CD1c-positive myeloid dendritic cell (primary cell): ENCODE measurements at regions not wholly inside any gene's neighbourhood (a gene's known extent, or its start where the extent isn't known, plus 50 kb on each side); places are given as distances from the start of the nearest gene placed in this dataset.
"Not testable (repeated sequence)": the region's sequence is repeated elsewhere in the genome, so short reads cannot be mapped to it uniquely, and the experiment has no call there.

Experiments
- DNase-seq: peaks from one replicate; pipeline ENCODE4 v3.0.0-alpha.2; 2016; ENCODE audit errors: extremely low spot score

DNA sequence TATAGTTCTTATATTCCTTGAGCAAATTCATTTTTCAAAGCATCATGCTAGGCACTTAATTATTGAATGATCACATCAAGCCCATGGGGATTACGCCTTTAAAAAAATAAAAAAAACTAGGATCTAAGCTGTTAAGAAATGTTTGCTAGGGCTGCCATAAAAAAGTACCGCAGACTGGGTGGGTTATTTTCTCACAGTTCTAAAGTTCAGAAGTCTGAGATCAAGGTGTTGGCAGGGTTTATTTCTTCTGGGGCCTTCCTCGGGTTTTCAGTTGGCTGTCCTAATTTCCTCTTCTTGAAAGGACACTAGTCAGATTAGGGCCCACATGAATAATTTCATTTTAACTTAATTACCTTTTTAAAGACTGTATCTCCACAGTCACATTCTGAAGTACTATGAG, 165.6 kb upstream of the RIMS1 start:
- DNase-seq, result no peak

DNA sequence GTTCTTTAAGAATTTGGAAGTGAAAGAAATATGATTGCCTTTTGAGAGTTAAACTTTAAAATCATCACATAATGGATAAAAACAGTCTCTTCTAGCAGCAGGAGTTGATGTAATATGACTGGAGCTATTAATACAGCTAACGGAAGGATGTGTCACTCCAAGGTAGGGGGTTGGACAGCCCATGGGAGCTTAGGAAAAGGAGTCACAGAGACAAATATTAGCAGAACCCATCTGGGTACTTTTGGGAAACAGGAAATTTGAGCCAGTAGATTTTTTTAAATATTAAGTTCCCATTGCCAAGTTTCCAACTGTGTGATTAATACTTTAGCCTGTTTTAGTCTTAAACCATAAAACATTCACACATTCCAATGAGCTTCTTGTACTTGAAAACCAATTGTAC, 164.7 kb upstream of the RIMS1 start:
- DNase-seq, result no peak

DNA sequence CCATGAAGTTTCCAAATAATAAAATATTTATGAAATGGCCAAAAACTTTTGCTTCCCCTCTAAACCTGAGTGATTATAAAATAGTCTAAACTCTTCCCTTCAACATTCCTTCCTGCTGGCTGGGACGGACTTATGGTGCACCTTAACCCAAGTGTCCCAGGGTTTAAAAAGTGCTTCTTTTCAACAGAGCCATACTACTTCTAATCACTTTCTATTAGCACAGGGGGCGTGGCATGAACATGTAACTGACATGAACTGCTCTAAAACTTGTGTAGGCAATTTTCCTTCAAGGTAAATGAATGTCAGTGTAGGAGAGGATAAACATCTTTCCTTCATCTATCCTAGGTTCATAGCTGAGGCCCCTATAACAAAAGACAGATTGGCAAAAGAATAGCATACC, 163.6 kb upstream of the RIMS1 start:
- DNase-seq, result no peak

DNA sequence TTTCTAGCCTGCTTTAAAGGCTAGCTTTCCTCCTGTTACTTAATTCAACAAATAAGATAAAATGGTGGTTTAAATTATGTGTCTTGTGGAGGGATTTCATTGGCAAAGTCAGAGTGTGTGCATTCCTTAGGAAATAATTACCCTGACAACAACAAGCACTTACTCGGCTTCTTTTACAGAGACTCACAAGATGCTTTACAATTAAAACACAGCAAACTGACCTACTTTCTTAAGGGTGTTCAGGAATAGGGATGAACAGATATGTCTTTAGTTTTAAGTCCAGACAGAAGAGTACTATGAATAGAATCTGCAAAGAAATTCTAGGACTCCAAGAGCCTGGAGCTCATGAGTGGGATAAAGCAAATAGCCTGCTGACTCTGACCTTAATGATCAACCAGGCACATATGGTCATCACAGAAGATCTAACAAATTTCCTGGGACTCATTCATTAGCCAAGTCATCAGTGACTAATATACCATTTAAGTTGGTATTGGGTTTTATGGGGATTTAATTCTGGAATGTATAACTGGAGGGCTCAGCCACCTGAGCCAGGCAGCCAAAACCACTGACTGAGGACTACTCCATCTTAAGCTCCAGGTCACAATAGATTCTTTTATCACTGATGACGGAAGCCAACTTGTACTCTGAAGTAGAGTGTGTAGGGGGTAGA, 161.8 kb upstream of the RIMS1 start:
- no peak for DNase-seq

DNA sequence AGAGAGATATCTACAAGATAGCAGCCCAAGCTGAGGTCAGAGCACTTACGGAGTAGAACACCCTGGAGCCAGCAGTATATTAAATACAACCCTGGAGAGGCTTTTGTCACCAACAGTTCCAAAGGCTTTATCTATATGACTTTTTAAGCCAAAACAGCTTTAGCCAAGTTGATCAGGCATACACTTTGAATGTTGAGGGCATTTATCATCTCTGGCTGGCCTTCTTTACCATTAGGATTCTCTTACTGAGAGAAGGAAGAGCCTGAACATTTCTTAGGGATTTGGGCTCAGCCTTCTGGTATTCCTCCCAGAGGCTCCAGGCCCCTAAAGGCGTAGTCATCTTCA, 161.3 kb upstream of the RIMS1 start:
- DNase-seq, result no peak

DNA sequence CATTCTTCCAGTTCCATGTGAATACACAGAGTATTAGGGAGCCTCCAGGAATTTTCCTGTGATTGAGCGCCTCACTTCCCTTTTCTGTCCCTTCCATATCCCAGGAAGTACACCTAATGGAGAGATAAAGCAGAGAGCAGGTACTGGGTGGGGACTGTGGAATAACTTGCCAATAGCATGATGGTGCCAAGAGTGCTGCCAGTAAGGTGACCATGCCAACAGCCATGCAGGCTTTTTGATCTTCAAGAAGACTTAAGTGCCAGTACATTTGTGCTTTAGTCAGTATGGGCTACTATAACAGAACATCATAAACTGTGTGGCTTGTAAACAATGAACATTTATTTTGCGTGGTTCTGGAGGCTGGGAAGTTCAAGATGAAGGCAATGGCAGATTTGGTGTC, 160.2 kb upstream of the RIMS1 start:
- DNase-seq, result no peak

DNA sequence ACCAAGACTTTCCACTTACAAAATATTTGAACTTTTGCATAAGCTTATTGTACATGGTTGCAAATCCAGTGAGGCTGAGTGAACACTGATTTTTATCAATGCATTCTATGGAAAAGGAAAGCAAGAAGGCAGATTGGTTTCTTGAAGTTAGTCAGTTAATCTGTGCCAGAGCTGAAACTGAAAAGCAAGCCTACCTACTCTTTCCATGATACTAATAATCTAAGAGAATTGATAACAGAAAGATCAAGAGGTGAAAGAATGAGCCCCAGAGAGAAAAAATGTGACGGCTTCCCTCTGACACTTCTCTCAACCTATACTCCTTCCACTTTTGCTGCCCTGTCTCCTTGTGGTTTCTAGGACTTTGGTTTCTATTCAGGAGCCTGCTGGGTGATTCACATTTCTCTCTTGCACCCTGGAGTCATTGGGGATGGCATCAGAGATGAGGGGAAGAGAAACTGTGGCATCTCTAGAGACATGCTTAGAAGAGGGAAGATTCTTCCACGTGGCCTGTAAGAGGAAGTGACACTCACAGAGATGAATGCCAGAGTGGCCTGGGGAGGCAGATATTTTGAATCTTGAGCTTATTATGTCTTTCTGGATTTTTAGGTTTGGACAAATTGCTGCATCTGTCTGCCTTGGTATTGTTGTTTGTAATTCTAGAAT, 158.6 kb upstream of the RIMS1 start:
- peak; percentile 14 for DNase-seq

DNA sequence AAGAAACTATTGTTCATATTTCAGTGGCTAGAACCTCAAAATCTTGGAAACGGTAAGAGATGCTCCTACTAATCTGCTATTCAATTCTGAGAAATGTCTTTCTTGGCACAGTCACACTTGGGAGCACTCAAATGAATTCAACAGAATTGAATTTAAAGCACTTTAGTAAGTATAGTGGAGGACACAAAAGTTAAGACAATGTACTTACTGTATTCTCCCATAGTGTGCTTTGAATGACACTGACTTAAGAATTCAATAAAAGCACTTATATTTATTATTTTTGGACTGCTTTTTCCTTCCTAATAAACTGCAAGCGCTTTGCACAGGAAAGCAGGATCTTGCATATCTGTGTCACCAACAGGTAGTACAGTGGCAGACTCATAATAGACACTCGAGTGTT, 156.1 kb upstream of the RIMS1 start:
- no peak for DNase-seq

DNA sequence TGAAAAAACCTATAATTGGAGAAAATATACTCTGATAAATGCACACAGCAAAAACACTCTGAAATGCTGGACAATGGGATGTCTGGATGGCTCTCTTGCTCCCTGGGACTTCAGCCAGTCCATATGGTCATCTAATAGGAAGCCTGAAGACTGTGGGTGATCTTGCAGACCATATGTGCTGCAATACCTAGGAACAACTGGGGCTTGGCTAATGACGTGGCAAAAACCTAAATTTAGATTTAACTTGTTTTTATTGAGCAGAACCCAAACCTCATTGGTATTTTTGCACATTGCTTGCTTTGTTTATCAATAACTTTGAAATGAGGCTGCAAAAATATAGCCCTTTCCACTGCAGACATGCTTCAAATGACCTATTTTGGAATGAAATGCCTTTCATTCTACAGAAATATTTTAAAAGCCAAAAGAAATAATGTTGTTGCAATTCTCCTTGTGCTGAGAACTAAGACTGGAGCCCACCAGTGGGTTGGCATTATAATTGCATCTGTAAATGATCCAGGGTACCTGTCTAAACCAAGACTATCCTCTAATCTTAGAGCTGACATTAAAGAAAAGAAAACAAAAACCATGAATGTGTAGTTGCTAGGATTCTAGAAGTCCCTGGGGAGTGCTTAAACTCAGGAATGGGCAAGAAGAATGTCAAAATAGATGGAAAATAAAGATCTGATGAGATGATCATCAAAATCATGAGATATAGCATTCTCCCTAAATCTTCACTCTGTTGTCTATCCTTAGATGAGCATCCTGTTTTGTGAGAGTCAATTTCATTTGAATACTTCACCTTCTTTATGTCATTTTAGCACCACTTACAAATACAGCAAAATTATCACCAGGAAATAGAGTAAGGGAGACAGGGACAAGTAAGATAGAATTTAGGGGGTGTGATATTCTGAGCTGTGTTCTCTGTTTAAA, 152.1 kb upstream of the RIMS1 start:
- no peak for DNase-seq

DNA sequence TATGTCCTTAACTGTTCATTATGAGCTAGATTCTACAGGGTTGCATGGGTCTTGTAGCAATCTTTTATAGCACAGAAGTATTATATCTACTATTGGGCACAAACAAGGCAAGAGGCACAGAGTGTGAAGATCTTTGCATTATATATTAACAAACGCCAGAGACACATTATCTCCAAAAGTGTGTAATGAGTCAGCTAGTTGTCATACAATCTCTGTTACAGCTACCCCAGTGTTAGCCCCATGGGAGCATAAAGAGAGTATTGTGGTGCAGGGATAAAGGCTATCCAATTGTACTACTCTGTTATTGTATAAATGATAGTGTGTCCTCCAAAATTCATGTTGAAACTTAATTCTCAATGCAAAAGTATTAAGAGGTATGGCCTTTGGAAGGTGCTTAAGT, 148.4 kb upstream of the RIMS1 start:
- no peak for DNase-seq

DNA sequence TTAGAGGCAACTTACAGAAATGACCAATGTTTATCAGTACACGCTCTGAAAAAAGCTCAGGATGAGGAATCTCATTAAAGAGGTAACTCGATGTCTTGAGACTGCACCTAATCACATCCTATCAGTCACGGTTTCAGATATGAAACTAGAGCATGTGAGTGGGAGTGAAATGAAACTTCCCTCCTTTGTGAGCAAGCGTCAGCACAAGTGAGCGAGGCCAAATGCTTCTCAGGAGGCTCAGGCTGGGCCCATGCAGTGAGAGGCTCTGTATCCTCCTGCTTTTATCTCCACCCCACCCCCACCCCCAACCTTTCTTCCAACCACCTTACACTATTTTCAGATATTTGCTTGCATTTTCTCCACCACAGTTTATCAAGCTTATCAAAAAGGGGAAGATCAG, 140.8 kb upstream of the RIMS1 start:
- DNase-seq, result no peak

DNA sequence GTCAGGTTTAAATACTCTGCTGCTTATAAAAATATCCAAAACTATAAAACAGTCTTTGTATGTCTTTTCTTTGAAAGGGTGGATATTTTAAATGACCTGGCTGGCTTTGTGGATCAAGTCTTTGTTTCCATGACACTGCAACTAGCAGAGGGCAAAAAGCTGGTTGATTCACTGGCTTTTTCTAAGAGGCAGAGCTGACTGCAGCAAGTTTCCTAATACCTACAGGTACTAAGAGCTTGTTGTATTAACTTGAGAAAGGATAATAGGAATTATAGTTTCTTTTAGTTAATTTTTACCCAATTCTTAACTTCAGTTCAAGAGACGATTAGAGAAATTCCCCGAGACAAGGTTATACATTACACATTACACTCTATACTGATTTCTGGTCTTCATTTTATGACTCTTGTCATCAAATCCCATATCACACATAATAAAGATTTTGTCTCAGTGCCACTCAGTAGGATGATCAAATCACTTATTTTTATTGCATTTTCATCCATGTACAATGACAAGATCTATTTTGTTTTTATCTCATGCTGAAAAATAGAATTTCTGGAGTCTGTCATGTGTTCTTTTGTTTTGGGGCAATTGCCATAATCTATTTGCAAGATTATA, 120.1 kb upstream of the RIMS1 start:
- DNase-seq, result no peak

DNA sequence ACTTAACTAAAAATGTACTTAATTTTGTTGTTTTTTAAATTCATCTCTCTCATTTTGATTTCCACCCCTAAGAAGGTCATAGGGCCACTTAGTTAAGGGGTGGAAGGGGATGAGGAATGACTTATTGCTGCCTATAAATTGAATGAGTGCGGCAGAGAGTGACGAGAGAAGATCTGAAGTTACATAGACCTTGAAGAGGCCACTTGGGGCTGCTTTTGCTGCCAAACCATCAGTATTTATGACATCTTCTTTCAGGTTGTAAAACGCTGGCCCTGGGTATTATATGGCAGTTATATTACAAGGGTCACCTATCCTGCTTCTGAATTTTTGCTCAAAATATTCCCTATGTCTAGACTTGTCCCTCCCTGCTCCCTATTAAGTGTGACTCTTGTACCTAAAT, 119.6 kb upstream of the RIMS1 start:
- no peak for DNase-seq

DNA sequence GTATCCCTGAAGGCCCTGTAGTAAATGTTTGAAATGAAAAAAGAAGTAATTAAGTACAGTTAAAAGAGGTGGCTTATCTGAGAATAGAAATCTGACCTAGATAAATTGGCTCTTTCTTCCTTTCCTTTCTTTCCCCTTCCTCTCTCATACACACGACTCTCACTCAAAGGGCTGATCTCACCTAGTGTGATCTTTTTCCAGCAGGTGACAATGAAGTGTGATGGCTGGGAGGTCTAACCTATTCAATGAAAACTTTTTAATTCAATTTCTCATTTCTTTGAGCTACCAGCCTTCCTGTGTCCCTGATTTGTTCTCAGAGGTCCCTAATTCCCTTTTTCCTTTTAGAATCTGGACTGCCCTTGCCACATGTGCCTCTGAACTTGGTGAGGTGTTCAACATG, 118.0 kb upstream of the RIMS1 start:
- no peak for DNase-seq

DNA sequence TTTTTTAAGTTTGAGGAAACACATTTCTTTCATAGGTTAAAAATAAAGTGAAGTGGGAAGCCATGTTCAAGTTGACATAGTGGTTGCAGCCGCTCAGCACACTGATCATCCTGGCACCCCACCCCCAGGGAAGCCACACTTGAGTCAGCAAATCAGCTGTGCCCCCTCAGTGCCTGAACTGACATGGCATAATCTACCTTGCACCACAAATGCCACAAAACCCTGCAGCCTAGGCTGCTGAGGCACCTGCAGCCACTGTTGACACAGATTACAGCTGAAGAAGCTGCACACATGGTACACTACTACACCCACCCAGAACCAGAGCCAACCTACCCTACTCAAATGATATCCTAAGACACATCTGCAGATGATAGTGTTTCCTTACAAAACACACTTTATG, 77.5 kb upstream of the RIMS1 start:
- DNase-seq, result no peak

DNA sequence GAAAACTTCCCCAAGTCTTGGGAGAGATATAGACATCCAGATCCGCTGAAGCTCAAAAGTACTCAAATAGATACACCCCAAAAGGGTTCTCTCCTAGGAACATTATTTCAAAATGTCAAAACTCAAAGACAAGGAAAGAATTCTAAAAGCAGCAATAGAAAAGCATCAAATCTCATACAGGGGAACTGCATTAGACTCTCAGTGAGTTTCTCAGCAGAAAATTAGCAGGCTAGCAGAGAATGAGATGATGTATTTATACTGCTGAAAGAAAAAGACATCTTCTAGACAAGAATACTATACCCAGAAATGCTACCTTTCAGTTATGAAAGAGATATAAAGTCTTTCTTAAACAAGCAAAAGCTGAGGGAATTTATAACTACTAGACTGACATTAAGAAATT, 75.5 kb upstream of the RIMS1 start:
- DNase-seq, result no peak

DNA sequence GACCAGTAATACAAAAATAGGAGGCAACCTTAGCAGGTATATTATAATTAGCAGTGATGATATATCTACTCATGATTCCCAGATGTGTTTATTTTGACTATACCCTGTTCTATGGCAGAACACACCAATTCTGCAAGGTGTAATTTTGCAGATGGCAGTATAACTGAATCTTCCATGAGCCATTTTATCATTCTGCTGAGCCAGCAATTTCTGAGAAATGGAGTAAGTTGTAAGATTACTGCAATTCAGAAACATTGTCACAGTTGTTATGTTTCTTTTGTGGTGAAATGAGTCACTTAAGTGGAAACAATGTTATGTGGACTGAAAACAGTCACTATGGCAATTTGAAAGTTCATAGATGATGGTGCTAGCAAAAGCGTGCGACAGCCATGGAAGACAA, 63.7 kb upstream of the RIMS1 start:
- DNase-seq, result no peak

DNA sequence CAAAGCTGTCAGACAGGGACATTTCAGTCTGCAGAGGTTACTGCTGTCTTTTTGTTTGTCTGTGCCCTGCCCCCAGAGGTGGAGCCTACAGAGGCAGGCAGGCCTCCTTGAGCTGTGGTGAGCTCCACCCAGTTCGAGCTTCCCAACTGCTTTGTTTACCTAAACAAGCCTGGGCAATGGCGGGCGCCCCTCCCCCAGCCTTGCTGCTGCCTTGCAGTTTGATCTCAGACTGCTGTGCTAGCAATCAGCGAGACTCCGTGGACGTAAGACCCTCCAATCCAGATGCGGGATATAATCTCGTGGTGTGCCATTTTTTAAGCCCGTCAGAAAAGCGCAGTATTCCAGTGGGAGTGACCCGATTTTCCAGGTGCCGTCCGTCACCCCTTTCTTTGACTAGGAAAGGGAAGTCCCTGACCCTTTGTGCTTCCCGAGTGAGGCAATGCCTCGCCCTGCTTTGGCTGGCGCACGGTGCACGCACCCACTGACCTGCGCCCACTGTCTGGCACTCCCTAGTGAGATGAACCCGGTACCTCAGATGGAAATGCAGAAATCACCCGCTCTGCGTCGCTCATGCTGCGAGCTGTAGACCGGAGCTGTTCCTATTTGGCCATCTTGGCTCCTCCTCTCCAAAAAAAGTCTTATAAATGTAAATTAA, 54.1 kb upstream of the RIMS1 start:
- not testable (repeated sequence) for DNase-seq
